Stimulated activated CD8-positive, alpha-beta memory T cell treated with anti-CD3 and anti-CD28 coated beads, Interleukin-7, amount 100 ng/mL, for 1 hour (primary cell): ENCODE measurements at regions not wholly inside any gene's neighbourhood (a gene's known extent, or its start where the extent isn't known, plus 50 kb on each side); places are given as distances from the start of the nearest gene placed in this dataset.

Experiments used
- DNase-seq, 2 donors: peaks; one replicate each; pipeline ENCODE4 v3.0.0-alpha.2; 2020; ENCODE audit warnings: low read depth in 2 of 2

DNA sequence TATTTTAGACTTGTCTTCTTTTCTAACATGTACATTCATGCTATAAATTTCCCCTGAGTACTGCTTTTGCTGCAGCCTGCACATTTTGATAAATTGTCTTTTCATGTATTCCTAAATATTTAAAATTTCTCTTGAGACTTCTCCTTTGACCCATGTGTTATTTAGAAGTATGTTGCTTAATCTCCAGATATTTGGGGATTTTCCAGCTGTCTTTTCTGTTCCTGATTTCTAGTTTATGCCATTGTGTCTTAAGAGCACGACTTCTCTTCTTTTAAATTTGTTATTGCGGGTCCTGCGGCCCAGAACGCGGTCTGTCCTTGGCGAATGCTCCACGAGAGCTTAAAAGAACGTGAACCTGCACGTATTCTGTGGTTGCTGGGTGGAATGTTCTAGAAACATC is 136.4 kb downstream of the KIF26A start:
- DNase-seq = no peak

GRCh38 chr14:104277416-104278213 is 139.2 kb downstream of the KIF26A start:
- DNase-seq = no peak

- DNase-seq = no peak
These were observed 139.8 kb downstream of the KIF26A start for GRCh38 chr14:104278214-104278534.

- no peak for DNase-seq
These were observed 141.9 kb downstream of the KIF26A start for GRCh38 chr14:104280085-104280901.

GRCh38 chr14:104280902-104281767 is 142.7 kb downstream of the KIF26A start:
- DNase-seq = no peak

DNA sequence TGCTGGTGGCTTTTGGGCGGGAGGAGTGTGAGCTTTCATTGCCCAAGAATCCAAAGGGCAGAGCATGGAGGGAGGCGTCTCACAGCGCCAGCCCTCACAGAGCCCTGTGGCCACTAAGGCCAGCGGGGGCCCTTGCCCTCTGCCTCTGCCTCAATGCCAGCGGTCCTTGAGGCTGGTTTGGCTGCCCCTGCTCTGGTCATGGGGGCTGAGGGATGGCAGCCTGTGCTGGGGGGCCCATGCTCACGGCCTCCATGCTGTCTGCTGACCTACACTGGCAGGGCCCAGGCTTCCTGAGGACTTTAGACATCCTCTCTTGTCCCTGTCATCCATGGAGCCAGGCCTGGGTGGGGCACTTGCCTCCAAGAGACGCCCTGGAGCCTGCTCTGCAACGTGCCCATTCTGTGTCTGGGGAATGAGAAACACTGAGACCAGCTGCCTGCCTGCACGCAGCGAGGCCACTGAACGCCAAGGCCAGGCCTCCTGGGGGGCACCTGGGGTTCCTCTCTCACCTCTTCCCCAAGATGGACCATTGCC is 143.4 kb downstream of the KIF26A start:
- DNase-seq = no peak

DNA sequence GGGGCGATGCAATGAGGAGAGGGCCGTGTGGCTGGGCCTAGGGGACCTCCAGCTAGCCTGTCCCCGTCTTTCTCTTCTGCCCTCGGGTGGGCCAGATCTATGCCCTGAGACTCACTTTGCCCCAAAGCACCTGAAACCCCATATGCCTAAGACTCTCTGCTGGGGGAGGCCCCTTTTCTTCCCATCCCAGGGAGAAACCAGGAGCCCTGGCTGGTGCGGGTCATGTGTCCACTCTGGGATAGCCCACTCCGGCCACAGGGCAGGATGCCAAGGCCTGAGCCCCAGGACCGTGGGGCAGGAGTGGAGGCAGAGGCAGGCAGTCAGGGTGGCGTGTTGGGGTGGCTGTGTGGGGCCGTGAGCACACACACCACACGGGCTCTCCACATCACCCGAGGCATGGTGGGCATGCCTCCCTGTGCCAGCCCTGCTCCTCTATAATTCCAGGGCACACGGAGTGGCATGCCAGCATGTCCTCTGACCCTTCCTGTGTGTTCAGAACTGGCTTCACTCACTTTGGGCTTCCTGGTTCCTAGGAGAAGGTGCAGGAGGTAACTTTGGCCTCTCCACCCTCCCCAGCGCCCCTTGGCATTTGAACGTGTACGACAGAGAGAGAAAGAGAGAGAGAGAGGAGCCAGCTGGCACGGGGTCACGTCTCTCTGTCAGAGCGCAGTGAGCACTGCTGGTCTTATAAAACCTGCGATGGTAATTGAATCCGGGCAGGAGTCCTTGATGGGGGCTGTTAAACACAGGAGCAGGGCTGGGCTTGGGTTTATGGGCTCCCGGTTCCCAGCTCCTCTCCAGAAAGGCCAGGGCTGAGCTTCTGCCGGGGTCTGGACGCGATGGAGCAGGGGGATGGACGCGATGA is 144.2 kb downstream of the KIF26A start:
- DNase-seq = no peak

GRCh38 chr14:104283197-104284106 is 145.1 kb downstream of the KIF26A start:
- DNase-seq = no peak

- DNase-seq = no peak
These were observed 145.8 kb downstream of the KIF26A start for GRCh38 chr14:104284107-104284592.

- no peak for DNase-seq
These were observed 146.5 kb downstream of the KIF26A start for GRCh38 chr14:104284636-104285507.

GRCh38 chr14:104285508-104285840 is 147.1 kb downstream of the KIF26A start:
- no peak for DNase-seq

GRCh38 chr14:104286086-104286485 is 147.7 kb downstream of the KIF26A start:
- no peak for DNase-seq

DNA sequence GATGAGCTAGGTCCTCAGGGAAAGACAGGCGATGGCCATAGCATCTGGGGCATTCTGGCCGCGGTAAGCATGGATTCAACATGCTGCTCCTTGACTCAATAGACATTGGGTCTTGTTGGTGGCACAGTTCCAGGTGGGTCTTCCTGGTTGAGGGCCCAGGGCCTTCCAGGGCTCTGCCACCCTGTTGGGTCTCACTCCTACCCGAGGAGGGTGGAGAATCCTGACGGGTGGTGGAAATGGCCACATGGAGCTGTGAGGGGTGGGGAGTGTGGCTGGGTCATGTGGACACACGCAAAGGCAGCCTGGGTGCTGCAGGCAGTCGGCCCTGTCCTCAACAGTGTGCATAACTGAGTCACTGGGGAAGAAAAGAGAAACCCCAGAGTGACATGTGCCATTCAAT is 148.1 kb downstream of the KIF26A start:
- DNase-seq = no peak

GRCh38 chr14:104287301-104288009 is 149.1 kb downstream of the KIF26A start:
- DNase-seq = no peak

DNA sequence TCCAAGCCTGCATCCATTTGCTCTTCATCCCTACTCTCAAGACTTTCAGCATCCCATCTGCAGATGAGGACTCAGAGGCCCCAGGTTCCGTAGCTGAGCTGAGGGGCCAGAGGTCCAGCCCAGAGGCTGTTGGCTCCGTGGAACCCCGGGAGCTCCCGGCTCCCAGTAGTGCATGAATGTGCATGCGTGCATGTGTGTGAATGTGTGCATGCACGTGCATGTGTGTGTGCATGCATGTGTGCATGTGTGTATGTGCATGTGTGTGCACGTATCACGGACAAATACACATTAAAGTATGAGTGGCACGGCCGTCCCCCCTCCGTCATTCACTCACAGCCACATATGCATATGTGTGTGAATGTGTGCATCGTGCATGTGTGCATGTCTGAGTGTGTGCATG is 149.9 kb downstream of the KIF26A start:
- no peak for DNase-seq

- DNase-seq = no peak
These were observed 151.1 kb downstream of the KIF26A start for GRCh38 chr14:104289507-104289906.

DNA sequence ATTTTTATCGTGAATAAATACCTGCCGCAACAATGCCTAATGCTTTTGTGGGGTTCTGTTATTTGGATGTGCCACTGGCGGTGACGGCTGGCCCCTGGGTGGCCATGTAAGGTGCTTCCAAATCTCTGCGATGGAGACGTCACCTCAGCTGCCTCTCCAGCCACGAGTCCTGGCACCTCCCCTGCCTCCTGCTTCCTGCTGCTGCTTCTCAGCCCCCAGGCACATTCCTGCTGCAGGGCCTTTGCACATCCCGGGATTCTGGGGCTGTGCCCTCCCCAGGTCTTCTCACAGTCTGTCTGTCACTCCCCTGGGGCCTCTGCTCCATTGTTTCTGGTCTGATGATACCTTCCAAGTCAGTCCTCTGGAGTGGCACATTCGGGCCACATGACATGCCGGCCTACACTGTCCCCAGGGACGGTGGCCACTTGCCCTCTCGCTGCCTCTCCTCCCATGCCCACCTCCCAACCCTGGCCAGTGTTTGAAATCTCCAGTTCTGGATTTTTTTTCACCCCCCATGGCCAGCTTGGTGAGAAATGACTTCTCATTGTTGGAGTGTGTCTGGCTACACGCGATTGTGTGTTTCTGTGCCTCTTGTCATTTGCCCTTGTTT is 151.8 kb downstream of the KIF26A start:
- no peak for DNase-seq

DNA sequence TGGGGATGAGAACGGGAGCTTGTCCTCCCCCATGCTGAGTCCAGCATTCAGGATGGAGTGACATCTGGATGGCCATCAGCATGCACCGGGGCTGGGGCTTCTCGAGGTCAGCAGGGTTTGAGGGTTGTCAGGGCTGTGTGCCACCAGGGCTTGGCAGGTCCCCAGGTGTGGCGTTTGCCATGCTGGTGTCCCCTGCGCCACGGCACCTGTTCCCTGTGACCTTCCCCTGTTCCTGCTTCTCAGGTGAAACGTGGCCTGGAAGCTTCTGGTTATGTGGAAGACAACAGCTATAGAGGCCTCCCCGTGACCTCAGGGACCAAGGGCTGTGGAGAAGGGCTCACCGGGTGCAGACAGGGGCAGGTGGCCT is 152.4 kb downstream of the KIF26A start:
- no peak for DNase-seq
